NT2/D1 (cell line): ENCODE measurements at regions not wholly inside any gene's neighbourhood (a gene's known extent, or its start where the extent isn't known, plus 50 kb on each side); places are given as distances from the start of the nearest gene placed in this dataset.
A peak's percentile ranks its signal among the peaks of the same experiment; 100 is the strongest.

Source experiments
- DNase-seq: peaks from one replicate; pipeline ENCODE4 v3.0.0-alpha.2; 2011; ENCODE audit warnings: low read depth, low spot score
- H3K27me3 ChIP-seq: 2 replicates; pipeline ENCODE4 v1.6.0; 2011; ENCODE audit warnings: mild to moderate bottlenecking; ENCODE audit not compliant: insufficient read length, insufficient read depth
- H3K36me3 ChIP-seq: 2 replicates; pipeline ENCODE4 v1.6.1; 2011; ENCODE audit warnings: mild to moderate bottlenecking, low read length, mixed read lengths; ENCODE audit not compliant: insufficient read depth, insufficient read length
- H3K4me1 ChIP-seq: 2 replicates; pipeline ENCODE4 v1.5.1; 2011; ENCODE audit not compliant: insufficient read depth, insufficient read length
- H3K4me3 ChIP-seq: 2 replicates; pipeline ENCODE4 v1.5.1; 2011; ENCODE audit warnings: low read depth; ENCODE audit not compliant: insufficient read length
- H3K9ac ChIP-seq: 2 replicates; pipeline ENCODE4 v1.6.0; 2011; ENCODE audit warnings: low read depth; ENCODE audit not compliant: insufficient read length
- H3K9me3 ChIP-seq: 2 replicates; pipeline ENCODE4 v1.5.1; 2011; ENCODE audit warnings: mild to moderate bottlenecking, low read length; ENCODE audit not compliant: insufficient read depth
- SUZ12 ChIP-seq: IDR thresholded peaks from 2 replicates; pipeline ENCODE4 v1.6.1; 2011; ENCODE audit not compliant: insufficient read length, insufficient read depth; ENCODE audit errors: extremely low read depth
- YY1 ChIP-seq: IDR thresholded peaks from 2 replicates; pipeline ENCODE4 v1.6.1; 2011; ENCODE audit not compliant: insufficient read length, insufficient read depth
- ZNF274 ChIP-seq: IDR thresholded peaks from 2 replicates; pipeline ENCODE4 v1.6.1; 2011; ENCODE audit warnings: mild to moderate bottlenecking, low read depth, low read length

DNA sequence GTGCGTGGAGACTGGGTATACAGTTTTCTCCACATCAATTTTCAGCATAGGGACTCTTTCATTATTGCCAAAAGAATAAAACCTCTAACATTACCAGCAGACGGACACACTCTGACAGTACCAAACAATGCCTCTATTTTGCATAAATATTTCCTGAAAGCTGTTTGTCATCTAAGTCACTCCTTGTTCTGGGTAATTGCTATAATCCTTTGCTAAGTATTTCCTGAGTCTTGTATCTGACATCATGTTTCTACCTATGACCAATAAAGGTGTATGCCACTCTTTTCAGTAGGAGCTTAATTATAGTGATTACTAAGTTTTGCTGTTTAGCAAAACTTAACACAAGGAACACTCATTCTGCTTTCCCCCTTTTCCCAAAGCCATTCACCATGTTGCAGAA lies 886.5 kb downstream of the SLITRK6 start:
- Histone ChIP-seq H3K36me3 (no peaks in the 10 kb centered on the region), H3K9me3 (no peaks in the 10 kb centered on the region; the same call in 1 of the 2 replicates)
- no peak for DNase-seq

DNA sequence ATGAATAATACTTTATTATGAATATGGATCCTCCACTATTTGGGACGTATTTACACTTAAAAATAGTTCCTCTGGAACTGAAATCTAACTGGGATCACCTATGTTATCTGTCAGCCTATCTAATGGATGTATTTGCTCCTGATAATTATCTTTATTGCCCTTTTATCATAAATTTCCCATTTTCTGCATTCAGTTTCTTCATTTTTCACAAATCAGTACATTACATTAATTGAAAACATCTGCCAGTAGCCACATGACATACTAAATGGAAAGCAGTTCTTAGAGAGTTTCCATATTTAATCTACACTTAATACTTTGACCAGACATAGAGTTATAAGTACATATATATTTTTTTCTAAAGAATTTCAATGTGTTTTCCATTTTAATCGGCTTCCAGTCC lies 888.8 kb downstream of the SLITRK6 start:
- no peak for DNase-seq
- Histone ChIP-seq H3K9me3 (no peaks in the 10 kb centered on the region; the same call in 1 of the 2 replicates), H3K27me3 (no peaks in the 10 kb centered on the region), H3K36me3 (no peaks in the 10 kb centered on the region), H3K4me1 (no peaks in the 10 kb centered on the region), H3K4me3 (no peak overlapping the region), H3K9ac (no peak overlapping the region)
- TF ChIP-seq YY1 = no peak
- TF ChIP-seq SUZ12 = no peak

More for the DNA sequence above, 886.5 kb downstream of the SLITRK6 start:
- no peak overlapping the region for H3K9ac ChIP-seq
- H3K4me3 ChIP-seq = no peak overlapping the region
- TF ChIP-seq ZNF274 = no peak
- no peaks in the 10 kb centered on the region for H3K4me1 ChIP-seq
- no peaks in the 10 kb centered on the region for H3K27me3 ChIP-seq

DNA sequence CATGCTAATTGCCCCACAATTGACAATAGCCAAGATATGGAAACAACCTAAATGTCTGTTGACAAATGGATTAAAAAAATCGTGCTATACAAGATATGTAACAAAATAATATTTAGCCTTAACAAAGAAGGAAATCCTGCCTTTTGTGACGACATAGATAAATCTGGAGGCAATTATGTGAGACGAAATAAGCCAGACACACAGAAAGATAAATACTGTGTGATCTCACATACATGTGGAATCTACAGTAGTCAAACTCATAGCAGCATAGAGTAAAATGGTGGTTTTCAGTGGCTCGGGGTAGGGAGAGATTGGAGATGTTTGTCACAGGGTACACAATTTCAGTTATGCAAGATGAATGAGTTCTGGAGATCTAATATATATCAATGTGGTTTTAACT lies 895.8 kb downstream of the SLITRK6 start:
- TF ChIP-seq YY1 = no peak
- TF ChIP-seq SUZ12 = no peak
- TF ChIP-seq ZNF274 = no peak
- DNase-seq = no peak
- Histone ChIP-seq H3K27me3 (no peaks in the 10 kb centered on the region), H3K4me1 (no peaks in the 10 kb centered on the region), H3K4me3 (no peak overlapping the region), H3K9me3 (no peaks in the 10 kb centered on the region), H3K9ac (no peak overlapping the region), H3K36me3 (no peaks in the 10 kb centered on the region)

DNA sequence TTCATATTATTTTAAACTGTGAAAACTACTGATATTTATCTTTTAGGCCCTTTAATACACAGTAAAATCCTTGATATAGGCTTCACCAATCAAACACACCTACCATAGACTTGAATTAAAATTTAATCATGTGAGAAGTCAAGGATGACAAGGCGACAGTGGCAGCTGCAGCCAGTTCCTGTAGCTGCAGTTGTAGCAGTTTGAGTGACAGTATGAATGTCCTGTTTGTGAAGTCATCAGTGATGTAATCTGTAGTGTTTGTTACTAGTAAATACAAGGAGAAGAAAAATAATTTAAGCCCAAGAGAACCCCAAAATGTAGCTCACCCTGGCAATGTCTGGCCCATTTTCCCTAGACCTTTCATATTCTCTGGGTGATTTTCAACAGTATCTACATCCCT lies 897.0 kb downstream of the SLITRK6 start:
- Histone ChIP-seq H3K9me3 (no peaks in the 10 kb centered on the region), H3K9ac (no peak overlapping the region), H3K4me1 (no peaks in the 10 kb centered on the region), H3K27me3 (no peaks in the 10 kb centered on the region), H3K36me3 (no peaks in the 10 kb centered on the region), H3K4me3 (no peak overlapping the region)
- TF ChIP-seq ZNF274 = no peak
- no peak for DNase-seq

DNA sequence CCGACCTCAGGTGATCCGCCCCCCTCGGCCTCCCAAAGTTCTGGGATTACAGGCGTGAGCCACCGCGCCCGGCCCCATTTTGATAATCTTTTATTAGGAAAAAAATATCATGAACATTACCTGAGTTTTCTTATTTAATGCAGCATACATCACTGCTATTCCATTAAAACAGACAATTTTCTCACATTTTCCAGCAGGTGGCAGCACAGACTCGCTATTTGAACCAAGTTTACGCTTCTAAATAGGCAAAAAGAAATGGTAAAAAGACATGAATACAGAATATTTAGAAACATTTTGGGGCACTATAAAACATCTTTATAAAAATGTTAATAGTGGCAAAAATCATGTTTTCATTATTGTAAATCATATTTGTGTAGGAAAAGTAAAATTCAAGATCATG lies 903.1 kb downstream of the SLITRK6 start:
- Histone ChIP-seq H3K4me1 (no peaks in the 10 kb centered on the region), H3K27me3 (no peaks in the 10 kb centered on the region), H3K9ac (no peak overlapping the region), H3K36me3 (no peaks in the 10 kb centered on the region), H3K9me3 (no peaks in the 10 kb centered on the region), H3K4me3 (no peak overlapping the region)
- TF ChIP-seq ZNF274 (no peak), YY1 (no peak), SUZ12 (no peak)
- peak; percentile 54 for DNase-seq

DNA sequence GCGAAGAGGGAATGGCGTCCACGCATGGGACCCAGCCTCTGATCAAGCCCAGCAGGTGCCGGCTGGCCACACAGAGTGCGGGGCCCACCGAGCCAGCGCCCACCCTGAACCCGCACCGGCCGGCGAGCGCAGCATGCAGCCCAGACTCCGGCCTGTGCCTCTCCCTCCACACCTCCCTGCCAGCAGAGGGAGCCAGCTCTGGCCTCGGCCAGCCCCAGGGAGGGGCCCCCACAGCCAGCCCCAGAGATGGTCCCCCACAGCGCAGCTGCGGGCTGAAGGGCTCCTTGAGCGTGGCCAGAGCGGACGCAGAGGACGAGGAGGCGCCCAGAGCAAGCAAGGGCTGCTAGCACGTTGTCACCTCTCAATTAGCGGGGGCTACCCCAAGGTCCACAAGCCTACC lies 904.5 kb downstream of the SLITRK6 start:
- Histone ChIP-seq H3K4me3 (no peak overlapping the region), H3K9me3 (no peaks in the 10 kb centered on the region), H3K27me3 (no peaks in the 10 kb centered on the region), H3K9ac (no peak overlapping the region), H3K36me3 (no peaks in the 10 kb centered on the region), H3K4me1 (no peaks in the 10 kb centered on the region)
- TF ChIP-seq YY1 (no peak), ZNF274 (no peak), SUZ12 (no peak)
- no peak for DNase-seq

DNA sequence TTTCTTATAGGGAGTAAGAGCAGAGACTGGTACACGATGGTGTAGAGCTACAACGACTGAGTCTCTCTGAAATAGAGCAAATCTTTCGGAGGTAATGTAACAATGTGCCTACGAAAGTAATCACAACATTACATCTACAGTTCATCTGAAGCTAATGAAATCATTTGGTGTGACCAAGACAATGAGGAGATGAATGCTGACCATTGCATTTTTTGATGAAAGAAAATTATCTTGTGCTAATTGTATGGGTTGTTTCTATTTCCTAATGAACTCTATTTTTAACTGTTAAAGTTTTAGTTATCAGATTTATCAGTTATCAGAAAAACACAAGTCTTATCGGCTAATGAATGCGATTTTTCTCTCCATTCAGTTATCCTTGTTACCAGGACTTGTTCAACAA lies 913.4 kb downstream of the SLITRK6 start:
- Histone ChIP-seq H3K9ac (no peak overlapping the region), H3K27me3 (no peaks in the 10 kb centered on the region), H3K4me1 (no peaks in the 10 kb centered on the region), H3K36me3 (no peaks in the 10 kb centered on the region), H3K9me3 (no peaks in the 10 kb centered on the region), H3K4me3 (no peak overlapping the region)
- TF ChIP-seq SUZ12 = no peak
- DNase-seq = no peak

DNA sequence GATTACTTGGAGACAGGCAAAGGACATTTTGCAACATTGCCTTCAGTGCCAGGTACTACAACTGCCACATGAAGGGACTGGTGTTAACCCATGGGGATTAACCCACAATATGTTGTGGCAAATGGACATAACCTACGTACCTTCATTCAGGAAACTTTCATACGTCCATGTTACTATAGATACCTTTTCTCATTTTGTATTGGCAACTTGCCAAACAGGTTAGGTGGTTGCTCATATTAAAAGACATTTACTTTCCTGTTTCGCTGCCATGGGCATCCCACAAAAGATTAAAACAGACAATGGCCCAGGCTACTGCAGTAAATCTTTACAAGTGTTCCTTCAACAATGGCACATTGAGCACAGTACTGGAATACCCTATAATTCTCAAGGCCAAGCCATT lies 925.3 kb downstream of the SLITRK6 start:
- H3K36me3 ChIP-seq = no peaks in the 10 kb centered on the region
- H3K4me3 ChIP-seq = no peak overlapping the region
- H3K9ac ChIP-seq = no peak overlapping the region
- no peak for DNase-seq
- no peaks in the 10 kb centered on the region for H3K4me1 ChIP-seq
- TF ChIP-seq ZNF274 = no peak
- no peak for TF ChIP-seq SUZ12
- TF ChIP-seq YY1 = no peak
- H3K9me3 ChIP-seq = no peaks in the 10 kb centered on the region
- no peaks in the 10 kb centered on the region for H3K27me3 ChIP-seq
